AG09319 (cell line): ENCODE measurements at regions not wholly inside any gene's neighbourhood (a gene's known extent, or its start where the extent isn't known, plus 50 kb on each side); places are given as distances from the start of the nearest gene placed in this dataset.

Experiments used
- DNase-seq: peaks from one replicate; pipeline ENCODE4 v3.0.0-alpha.2; 2010; ENCODE audit warnings: low read depth; ENCODE audit errors: extremely low read depth
- TF ChIP-seq, protein P1 (sequence below): IDR thresholded peaks from 2 replicates; pipeline ENCODE4 v1.5.1; 2011; ENCODE audit warnings: low read depth, mild to moderate bottlenecking, inconsistent platforms, low read length, moderate library complexity

DNA sequence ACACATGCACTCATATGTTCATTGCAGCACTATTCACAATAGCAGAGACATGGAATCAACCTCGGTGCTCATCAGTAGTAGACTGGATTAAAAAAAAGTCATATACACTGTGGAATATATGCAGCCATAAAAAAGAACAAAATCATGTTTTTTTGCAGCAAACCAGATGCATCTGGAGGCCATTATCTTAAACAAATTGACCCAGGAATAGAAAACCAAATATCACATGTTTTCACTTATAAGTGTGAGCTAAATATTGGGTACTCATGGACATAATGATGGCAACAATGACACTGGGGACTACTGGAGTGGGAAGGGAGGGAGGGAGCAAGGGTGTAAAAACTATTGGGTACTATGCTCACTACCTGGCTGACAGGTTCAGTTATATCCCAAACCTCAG lies 792.6 kb downstream of the EPHA4 start:
- TF ChIP-seq, protein P1, sequence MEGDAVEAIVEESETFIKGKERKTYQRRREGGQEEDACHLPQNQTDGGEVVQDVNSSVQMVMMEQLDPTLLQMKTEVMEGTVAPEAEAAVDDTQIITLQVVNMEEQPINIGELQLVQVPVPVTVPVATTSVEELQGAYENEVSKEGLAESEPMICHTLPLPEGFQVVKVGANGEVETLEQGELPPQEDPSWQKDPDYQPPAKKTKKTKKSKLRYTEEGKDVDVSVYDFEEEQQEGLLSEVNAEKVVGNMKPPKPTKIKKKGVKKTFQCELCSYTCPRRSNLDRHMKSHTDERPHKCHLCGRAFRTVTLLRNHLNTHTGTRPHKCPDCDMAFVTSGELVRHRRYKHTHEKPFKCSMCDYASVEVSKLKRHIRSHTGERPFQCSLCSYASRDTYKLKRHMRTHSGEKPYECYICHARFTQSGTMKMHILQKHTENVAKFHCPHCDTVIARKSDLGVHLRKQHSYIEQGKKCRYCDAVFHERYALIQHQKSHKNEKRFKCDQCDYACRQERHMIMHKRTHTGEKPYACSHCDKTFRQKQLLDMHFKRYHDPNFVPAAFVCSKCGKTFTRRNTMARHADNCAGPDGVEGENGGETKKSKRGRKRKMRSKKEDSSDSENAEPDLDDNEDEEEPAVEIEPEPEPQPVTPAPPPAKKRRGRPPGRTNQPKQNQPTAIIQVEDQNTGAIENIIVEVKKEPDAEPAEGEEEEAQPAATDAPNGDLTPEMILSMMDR: no peak
- no peak for DNase-seq

DNA sequence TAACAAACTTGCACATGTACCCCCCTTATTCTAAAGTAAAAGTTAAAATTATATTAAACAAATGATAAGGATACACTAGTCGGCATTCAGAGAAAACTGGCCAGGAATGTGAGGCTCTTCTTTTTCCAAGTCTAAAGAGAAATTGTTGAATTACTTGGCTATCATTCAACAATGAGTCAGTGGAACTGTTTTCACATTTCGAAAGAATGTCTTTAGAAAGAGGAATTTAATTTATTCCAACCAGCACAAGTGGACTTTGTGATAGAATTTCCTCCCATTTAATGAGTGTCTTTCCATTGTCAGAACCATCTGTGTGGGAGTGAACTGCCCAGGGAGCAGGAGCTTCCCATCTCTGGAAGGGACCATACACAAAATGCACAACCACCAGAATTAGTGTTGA lies 792.2 kb downstream of the EPHA4 start:
- peak; percentile 30 for DNase-seq
- TF ChIP-seq, protein P1: no peak

DNA sequence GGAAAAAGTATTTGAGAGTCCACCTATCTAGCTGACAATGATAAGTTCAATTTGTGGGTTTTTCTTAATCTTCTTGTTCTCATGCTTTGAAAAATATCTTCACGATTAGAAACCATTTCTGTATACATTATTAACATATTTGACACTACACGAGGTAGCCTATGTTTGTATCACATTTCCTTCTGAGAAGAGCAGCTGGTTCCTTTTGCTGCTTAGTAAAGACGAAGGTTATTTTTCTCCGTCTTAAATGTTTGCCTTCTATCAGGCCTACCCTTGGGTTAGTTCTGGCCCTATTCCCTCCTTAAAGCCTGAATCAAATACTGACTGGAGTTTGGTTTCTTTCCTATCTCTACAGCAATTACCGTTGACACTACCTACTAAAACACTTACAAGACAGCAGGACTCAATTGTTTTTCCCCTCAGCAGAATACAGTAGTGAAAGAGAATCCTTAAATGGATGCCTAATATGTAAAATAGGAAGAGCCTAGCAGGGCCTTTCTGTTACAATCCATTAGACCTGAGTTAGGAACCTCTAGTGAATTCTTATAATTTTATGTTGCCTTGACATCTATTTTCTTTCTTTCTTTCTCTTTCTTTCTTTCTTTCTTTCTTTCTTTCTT lies 790.4 kb downstream of the EPHA4 start:
- TF ChIP-seq, protein P1: no peak
- DNase-seq: no peak

DNA sequence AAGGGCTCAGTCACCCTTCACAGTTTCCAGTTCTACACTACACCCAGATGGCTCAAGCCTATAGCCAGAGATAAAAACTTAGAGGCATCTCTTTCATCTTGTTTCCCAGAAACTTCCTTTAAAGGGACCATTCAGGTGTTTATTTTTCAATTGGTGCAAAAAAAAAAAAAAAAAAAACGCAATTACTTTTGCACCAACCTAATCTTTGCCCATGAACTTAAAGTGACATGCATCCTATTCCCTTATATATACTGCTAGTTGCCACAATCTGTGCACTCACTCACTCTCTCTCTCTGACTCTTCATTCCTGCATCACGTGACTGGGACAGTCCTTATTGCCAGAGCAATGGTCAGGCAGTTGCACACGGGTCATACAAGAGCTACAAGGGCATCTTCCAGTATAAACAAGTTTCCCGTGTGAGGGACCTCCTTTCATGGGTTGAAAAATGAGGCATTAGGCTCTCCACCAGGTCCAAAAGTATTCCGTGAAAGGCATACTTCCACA lies 789.4 kb downstream of the EPHA4 start:
- no peak for DNase-seq
- TF ChIP-seq, protein P1: no peak

DNA sequence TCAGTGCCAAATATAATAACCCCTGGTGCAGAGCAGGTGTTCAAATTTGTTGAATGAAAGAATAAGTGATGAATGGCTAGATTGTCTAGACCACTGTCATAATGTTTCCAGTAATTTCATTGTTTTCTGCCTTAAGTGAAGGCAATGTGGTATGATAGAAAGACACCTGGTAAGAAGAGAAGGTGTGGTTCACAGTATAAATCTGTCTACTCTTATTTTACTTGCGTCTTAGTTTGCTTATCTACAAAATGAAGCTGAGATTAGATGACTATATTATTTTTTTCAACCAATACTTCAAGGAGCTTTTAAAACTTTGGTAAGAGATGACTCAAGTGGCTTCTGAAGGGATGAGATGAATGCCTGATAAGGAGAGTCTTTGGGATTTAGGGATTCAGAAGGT lies 788.4 kb downstream of the EPHA4 start:
- no peak for DNase-seq
- TF ChIP-seq, protein P1: no peak

DNA sequence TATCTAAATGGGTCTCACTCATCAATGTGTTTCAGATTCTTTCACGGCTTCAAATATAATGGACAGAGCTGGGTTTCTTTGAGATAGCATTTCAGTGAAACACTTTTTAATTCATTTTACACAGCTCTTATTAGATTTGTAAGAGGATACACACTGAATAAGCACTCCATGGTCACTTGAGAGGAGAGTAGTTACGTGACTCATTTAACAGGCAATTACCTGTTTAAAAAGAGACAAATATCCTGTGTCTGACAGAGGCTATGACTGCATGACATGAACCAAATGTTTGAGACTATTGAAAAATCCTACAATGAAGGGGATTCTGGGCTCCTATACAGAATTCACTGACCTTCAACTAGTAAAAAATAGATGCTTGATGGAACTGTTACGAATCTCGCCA lies 786.9 kb downstream of the EPHA4 start:
- TF ChIP-seq, protein P1: no peak
- no peak for DNase-seq

DNA sequence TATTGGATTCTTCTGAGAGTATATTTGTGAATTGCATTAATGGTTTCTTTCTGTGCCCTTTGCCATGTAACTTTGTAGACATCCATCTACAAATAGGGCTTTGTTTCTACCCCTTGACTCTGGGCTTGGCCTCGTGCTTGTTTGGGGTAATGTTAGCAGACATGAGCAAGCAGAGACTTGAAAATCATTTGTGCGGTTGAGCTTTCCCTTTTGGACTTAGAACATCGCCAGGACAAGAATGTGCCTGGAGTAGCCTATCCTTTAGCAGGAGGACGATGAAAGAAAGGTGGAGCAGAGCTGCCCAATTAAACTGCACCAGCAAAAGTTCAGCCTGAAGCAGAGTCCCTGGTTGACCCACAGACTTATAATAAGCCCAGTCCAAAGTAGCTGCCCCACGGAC lies 785.9 kb downstream of the EPHA4 start:
- TF ChIP-seq, protein P1: no peak

More for the DNA sequence above, 785.9 kb downstream of the EPHA4 start:
- no peak for DNase-seq
